Natural killer cell treated with Interleukin-12 subunit alpha and Interleukin-12 subunit beta and Interleukin-15 and Interleukin-18, amount 100 ng/mL, for 72 hours (primary cell): ENCODE measurements at regions not wholly inside any gene's neighbourhood (a gene's known extent, or its start where the extent isn't known, plus 50 kb on each side); places are given as distances from the start of the nearest gene placed in this dataset.
A peak's percentile ranks its signal among the peaks of the same experiment; 100 is the strongest.
"Not testable (repeated sequence)": the region's sequence is repeated elsewhere in the genome, so short reads cannot be mapped to it uniquely, and the experiment has no call there.

ENCODE experiments used
- ATAC-seq, 2 donors: fragments of 150-1000 bp; cut with Tn5 transposase in 1 of 2; sonication (Bioruptor Pico), chemical (Tn5 transposase) in 1 of 2; 2 replicates each; pipeline ENCODE4 v1.10.0; 2021
- DNase-seq: peaks from one replicate; pipeline ENCODE4 v3.0.0; 2022; ENCODE audit warnings: low spot score
- H3K27ac Mint-ChIP-seq, 2 donors: 1 replicate in 1 of 2; 2 replicates in 1 of 2; pipeline ENCODE4 v1.8.0; 2022; ENCODE audit warnings: mixed read lengths in 2 of 2, mild to moderate bottlenecking in 1 of 2, moderate library complexity in 1 of 2
- H3K27me3 Mint-ChIP-seq, 2 donors: 1 replicate in 1 of 2; 2 replicates in 1 of 2; pipeline ENCODE4 v1.8.0; 2022; ENCODE audit warnings: mixed read lengths in 2 of 2
- H3K36me3 Mint-ChIP-seq: one replicate; pipeline ENCODE4 v1.8.0; 2022; ENCODE audit warnings: mixed read lengths
- H3K4me1 Mint-ChIP-seq, 2 donors: 1 replicate in 1 of 2; 2 replicates in 1 of 2; pipeline ENCODE4 v1.8.0; 2022; ENCODE audit warnings: low read depth in 2 of 2, mixed read lengths in 2 of 2, mild to moderate bottlenecking in 1 of 2
- H3K4me3 Mint-ChIP-seq: one replicate; pipeline ENCODE4 v1.8.0; 2022; ENCODE audit warnings: mixed read lengths
- H3K9me3 Mint-ChIP-seq: 2 replicates; pipeline ENCODE4 v1.8.0; 2022; ENCODE audit warnings: mixed read lengths

DNA sequence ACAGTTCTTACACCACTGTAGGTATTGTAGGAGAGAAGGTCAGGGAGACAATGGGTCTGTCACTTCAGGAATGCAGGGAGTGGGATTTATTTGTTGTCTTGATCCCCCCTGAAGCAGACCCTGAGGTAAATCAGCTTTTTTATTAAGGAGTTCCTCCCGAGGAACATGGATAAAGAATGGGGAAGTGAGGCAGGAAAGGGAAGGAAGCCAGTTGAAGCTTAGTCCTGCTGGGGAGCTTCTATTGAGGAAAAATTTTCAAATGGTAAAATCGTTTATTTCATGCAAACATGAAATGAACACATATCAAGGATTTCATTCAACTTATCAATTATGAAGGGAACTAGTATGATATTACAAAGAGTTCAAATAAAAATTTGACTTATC lies 318.6 kb upstream of the PIK3R1 start:
- DNase-seq: no peak
- H3K9me3 Mint-ChIP-seq: peaks cover 3% of the 10 kb centered on the region
- no peaks in the 10 kb centered on the region for H3K36me3 Mint-ChIP-seq
- H3K4me1 Mint-ChIP-seq: no peaks in the 10 kb centered on the region
- no peak for ATAC-seq
- H3K4me3 Mint-ChIP-seq: no peak overlapping the region
- H3K27me3 Mint-ChIP-seq: peaks cover 0 to 7% of the 10 kb centered on the region in 2 donors
- no peak overlapping the region for H3K27ac Mint-ChIP-seq

DNA sequence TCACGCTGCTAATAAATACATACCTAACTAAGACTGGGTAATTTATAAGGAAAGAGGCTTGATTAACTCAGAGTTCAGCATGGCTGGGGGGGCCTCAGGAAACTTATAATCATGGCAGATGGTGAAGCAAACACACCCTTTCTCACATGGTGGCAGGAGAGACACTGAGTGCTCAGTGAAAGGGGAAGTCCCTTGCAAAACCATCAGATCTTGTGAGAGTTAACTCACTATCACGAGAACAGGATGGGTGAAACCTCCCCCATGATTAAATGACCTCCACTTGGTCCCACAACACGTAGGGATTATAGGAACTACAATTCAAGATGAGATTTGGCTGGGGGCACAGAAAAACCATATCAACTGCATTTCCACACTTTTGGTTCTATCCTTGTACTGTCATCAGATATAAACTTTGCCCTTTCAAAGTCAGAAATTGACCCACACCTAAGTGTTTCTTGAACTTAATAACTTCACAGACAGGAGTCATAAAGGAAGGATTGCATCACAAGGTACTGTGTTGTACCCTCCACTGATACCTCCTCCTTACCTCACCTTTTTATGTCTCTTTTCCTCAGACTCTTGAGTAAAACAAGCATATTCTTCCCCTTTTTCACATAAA lies 319.1 kb upstream of the PIK3R1 start:
- Mint-ChIP-seq H3K36me3 (no peaks in the 10 kb centered on the region), H3K9me3 (peaks cover 6% of the 10 kb centered on the region), H3K27me3 (peaks cover 0 to 7% of the 10 kb centered on the region in 2 donors), H3K4me3 (no peak overlapping the region), H3K27ac (no peak overlapping the region), H3K4me1 (no peaks in the 10 kb centered on the region)
- no peak for ATAC-seq
- DNase-seq: no peak

DNA sequence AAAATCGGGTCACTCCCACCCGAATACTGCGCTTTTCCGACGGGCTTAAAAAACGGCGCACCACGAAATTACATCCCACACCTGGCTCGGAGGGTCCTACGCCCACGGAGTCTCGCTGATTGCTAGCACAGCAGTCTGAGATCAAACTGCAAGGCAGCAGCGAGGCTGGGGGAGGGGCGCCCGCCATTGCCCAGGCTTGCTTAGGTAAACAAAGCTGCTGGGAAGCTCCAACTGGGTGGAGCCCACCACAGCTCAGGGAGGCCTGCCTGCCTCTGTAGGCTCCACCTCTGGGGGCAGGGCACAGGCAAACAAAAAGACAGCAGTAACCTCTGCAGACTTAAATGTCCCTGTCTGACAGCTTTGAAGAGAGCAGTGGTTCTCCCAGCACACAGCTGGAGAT lies 325.7 kb upstream of the PIK3R1 start:
- ATAC-seq, H3K9me3 Mint-ChIP-seq, H3K4me1 Mint-ChIP-seq, DNase-seq, H3K36me3 Mint-ChIP-seq, H3K27me3 Mint-ChIP-seq, H3K4me3 Mint-ChIP-seq, H3K27ac Mint-ChIP-seq: not testable (repeated sequence)

DNA sequence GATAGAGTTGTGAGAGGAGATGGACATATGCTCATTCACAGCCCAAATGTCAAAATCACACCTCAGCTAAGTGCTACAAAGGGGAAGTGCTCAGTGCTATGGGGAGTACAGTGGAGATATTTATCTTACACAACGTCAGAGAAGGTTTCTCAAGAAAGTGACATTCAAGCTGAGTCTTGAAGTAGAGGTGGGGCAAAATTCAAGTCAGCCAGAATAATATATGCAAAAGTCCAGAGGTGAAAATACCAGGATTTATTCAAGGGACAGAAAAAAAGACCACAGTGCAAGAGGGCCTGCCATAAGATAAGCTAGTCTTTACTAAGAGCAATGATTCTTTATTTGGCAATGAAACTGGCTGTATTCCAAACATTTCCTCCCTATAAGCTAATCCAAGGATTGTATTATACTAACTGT lies 327.8 kb upstream of the PIK3R1 start:
- Mint-ChIP-seq H3K27ac (no peak overlapping the region), H3K4me1 (peaks cover 6 to 7% of the 10 kb centered on the region in 2 donors), H3K9me3 (peaks cover 3% of the 10 kb centered on the region), H3K27me3 (no peaks in the 10 kb centered on the region), H3K4me3 (no peak overlapping the region), H3K36me3 (no peaks in the 10 kb centered on the region)
- ATAC-seq: peak in 1 of 2 donors; percentile 70
- no peak for DNase-seq

DNA sequence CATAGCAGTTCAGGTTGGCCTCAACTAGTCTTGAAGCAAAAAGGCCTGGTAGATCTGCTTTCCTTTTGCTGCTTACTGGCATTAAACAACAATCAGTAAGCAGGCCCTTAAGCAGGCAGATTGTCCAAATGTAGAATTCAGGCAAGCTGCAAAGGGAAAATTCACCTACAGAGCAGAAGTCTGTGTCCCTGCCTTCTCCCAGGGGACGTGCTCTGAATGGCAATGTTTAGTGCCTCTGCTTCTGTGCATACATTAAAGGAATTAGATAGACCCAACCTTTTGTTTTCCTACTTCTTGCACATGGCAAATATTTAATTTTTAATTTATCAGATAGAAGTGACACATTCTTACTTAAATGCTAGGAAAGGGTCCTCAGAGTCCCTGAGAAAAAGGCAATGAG lies 328.8 kb upstream of the PIK3R1 start:
- Mint-ChIP-seq H3K27ac (no peak overlapping the region), H3K4me1 (peaks cover 6 to 7% of the 10 kb centered on the region in 2 donors), H3K4me3 (no peak overlapping the region), H3K27me3 (peaks cover 0 to 4% of the 10 kb centered on the region in 2 donors), H3K9me3 (peaks cover 3% of the 10 kb centered on the region), H3K36me3 (no peaks in the 10 kb centered on the region)
- no peak for ATAC-seq
- no peak for DNase-seq

DNA sequence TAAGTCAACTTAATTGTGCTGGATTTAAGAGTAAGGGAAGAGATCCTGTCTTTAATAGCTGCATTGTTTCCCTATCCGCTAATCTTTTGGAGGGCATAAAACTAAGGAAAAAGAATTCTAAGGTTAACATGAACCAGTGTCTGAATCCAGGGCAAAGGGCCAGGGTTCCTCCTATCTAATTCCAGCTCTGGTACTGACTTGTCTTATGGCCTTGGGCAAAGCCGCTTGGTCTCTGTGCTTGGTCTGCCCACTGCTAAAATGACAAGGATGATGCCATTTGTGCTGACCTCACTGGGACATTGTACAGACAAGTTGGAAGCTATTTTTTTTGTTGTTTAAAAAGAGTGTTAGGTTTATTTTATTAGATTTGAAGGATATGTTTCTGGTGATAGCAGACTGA lies 334.7 kb upstream of the PIK3R1 start:
- DNase-seq (no peak), ATAC-seq (no peak)
- H3K36me3 Mint-ChIP-seq: no peaks in the 10 kb centered on the region
- no peaks in the 10 kb centered on the region for H3K9me3 Mint-ChIP-seq
- no peaks in the 10 kb centered on the region for H3K4me1 Mint-ChIP-seq
- H3K4me3 Mint-ChIP-seq: no peak overlapping the region
- H3K27ac Mint-ChIP-seq: no peak overlapping the region
- H3K27me3 Mint-ChIP-seq: peaks cover 5 to 6% of the 10 kb centered on the region in 2 donors

DNA sequence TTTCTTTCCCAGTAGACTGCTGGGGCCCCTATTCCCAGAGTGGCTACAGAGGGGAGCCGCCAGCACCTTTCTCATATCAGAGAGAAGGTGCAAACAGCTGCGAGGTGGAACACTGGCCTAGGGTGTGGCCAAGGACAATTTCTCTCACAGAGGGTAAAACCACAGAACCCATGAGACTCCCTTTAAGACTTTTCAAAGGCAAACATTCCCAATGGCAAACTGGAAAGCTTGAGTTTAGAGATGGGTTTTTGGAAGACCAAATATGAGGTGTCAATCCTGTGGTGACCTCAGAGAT lies 335.1 kb upstream of the PIK3R1 start:
- H3K9me3 Mint-ChIP-seq: no peaks in the 10 kb centered on the region
- no peak overlapping the region for H3K27ac Mint-ChIP-seq
- H3K4me1 Mint-ChIP-seq: no peaks in the 10 kb centered on the region
- H3K4me3 Mint-ChIP-seq: no peak overlapping the region
- ATAC-seq: no peak
- H3K36me3 Mint-ChIP-seq: no peaks in the 10 kb centered on the region
- no peak for DNase-seq
- peaks cover 5 to 6% of the 10 kb centered on the region in 2 donors for H3K27me3 Mint-ChIP-seq

DNA sequence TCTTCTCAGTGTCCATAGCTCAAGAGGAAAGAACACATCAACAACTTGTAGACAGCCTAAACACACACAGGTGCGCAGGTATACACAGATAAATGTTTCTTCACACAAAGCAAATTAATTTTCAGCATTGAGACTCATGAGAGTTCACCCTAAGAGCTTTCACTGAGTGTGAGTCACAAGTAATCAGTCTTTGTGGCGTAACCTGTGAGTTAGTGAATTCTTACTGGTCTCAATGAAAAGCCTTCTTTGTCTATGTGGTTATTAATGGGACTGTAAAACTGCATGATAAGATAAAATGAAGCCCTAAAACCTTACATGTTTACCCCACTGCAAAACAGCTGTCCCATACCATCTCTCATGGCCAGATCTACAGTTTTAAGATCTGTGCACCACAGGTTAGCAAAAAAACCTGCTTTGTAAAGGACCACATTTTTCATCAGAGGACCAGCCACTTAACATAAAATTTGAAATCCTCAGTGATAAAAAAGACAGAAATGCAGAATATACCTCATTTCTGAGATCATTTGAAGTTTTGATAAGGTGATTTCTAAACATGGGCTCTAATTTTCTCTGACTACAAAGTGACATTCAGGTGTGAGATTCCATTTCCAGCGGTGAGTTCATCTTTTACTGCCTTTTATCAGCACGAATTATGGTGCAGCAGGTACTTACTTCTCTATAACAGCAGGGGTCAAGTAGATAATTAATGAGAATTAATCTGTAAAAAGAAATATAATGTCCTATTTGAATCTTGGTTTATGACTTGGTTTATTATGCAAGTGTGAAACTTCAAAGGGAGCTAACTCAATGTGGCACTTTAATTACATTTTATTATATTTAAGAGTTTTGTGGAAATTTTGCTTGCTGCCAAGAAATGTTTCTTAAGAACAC lies 335.7 kb upstream of the PIK3R1 start:
- Mint-ChIP-seq H3K27ac (no peak overlapping the region), H3K4me3 (no peak overlapping the region), H3K27me3 (peaks cover 5 to 6% of the 10 kb centered on the region in 2 donors)

DNA sequence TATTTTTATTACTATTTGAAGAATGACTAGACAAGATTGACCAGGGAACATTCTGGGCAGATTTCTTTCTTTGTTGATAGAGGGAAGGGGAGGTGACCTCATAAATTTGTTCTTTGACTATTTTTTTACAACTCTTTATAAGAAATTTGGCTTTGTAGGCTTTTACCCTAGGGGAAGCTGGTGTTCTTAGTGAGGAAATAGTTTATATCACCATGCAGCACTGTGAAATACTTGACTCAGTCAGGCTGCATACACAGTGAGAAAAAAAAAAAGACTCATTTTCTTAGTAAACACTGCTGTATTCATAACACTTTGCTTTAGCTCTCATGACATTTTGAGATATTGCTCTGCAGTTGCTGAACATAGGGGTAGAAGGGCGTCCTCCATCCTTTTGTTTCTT lies 336.6 kb upstream of the PIK3R1 start:
- ATAC-seq: no peak
- H3K27ac Mint-ChIP-seq: no peak overlapping the region
- no peaks in the 10 kb centered on the region for H3K4me1 Mint-ChIP-seq
- H3K36me3 Mint-ChIP-seq: no peaks in the 10 kb centered on the region
- H3K4me3 Mint-ChIP-seq: no peak overlapping the region
- H3K27me3 Mint-ChIP-seq: peaks cover 5 to 6% of the 10 kb centered on the region in 2 donors
- no peak for DNase-seq
- no peaks in the 10 kb centered on the region for H3K9me3 Mint-ChIP-seq

More for the DNA sequence above, 335.7 kb upstream of the PIK3R1 start:
- ATAC-seq: no peak
- H3K9me3 Mint-ChIP-seq: no peaks in the 10 kb centered on the region
- H3K36me3 Mint-ChIP-seq: no peaks in the 10 kb centered on the region
- DNase-seq: no peak
- H3K4me1 Mint-ChIP-seq: no peaks in the 10 kb centered on the region

DNA sequence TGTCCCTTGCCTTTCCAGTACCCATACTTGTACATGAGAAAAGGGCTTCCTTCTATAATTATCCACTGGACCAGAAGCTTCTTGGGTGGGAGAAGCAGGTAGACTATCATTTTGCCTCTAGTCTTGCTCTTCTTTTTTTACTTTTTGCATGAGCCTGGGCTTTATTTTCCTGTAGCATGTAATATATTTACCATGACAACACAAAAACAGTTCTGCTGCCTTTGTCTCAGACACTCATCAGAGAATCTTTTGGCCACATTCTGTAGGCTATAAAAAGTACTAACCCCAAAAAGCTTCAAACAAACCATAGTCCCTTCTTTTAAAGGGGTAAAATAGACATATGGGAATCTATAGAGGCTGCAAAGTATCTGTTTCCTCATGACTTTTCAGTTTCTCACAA lies 339.2 kb upstream of the PIK3R1 start:
- no peaks in the 10 kb centered on the region for H3K4me1 Mint-ChIP-seq
- H3K27ac Mint-ChIP-seq: no peak overlapping the region

DNA sequence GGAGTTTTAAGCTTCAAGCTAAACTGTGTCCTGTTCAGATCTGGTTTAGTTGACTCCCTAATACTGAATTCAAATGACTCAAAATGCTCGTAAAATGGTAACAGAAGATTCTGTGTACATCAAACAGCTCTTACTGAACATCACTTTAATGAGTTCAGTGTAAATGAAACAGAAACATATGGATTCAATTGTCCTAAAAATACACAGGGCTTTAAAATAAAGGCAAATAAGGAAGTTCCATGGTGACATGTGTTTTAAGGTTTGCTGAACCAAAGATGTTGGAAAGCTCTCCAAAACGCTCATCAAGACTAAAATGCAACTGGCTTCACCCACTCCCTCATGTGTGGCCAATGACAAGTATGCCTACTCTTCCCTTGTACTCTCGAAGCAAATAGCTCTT lies 340.0 kb upstream of the PIK3R1 start:
- DNase-seq: no peak
- Mint-ChIP-seq H3K4me1 (no peaks in the 10 kb centered on the region), H3K27ac (no peak overlapping the region), H3K4me3 (no peak overlapping the region), H3K9me3 (no peaks in the 10 kb centered on the region), H3K36me3 (no peaks in the 10 kb centered on the region), H3K27me3 (peaks cover 0 to 11% of the 10 kb centered on the region in 2 donors)
- ATAC-seq: no peak

More for the DNA sequence above, 339.2 kb upstream of the PIK3R1 start:
- Mint-ChIP-seq H3K4me3 (no peak overlapping the region), H3K27me3 (peaks cover 0 to 11% of the 10 kb centered on the region in 2 donors), H3K9me3 (no peaks in the 10 kb centered on the region), H3K36me3 (no peaks in the 10 kb centered on the region)
- ATAC-seq (no peak), DNase-seq (no peak)

DNA sequence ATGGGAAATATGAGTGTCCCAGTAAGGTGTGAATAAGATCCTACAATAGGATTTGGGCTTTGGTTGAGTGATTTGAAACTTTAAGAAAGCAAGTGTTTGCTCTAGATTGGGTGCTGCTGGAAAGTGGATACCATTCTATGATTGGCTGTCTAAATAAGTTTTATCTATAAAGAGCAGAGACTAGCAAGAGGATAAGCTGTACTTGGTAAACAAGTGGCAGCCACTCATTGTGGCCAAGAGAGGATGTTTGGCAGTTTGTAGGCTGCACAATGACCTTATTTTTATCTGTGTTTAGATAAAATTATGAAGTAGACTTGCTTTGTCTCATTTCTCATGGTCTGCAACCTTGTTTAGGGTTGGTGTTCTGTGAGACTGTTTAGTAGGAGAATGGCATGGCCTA lies 341.6 kb upstream of the PIK3R1 start:
- H3K4me1 Mint-ChIP-seq: no peaks in the 10 kb centered on the region
- no peaks in the 10 kb centered on the region for H3K36me3 Mint-ChIP-seq
- peaks cover 3 to 10% of the 10 kb centered on the region in 2 donors for H3K27me3 Mint-ChIP-seq
- H3K4me3 Mint-ChIP-seq: no peak overlapping the region
- no peak overlapping the region for H3K27ac Mint-ChIP-seq
- H3K9me3 Mint-ChIP-seq: no peaks in the 10 kb centered on the region
- ATAC-seq (no peak), DNase-seq (no peak)

DNA sequence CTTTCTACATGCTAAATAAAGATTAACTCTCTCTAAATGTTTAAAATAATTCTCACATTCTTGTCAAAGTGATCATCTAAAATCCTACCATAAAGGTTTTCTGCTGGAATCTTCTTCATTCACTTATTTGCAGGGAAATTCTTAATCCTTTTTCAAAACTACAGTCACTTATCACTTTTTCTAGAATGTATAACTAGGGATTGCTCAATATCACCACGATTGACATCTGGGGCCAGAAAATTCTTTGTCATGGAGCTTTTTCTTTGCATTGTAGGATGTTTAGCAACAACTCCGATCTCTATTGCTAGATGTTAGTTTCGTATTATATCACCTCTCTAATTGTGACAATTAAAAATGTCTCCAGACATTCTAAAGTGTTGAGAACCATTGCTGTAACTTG lies 344.9 kb upstream of the PIK3R1 start:
- Mint-ChIP-seq H3K4me3 (no peak overlapping the region), H3K4me1 (no peaks in the 10 kb centered on the region), H3K9me3 (peaks cover 3% of the 10 kb centered on the region), H3K27me3 (peaks cover 9 to 19% of the 10 kb centered on the region in 2 donors), H3K36me3 (no peaks in the 10 kb centered on the region), H3K27ac (no peak overlapping the region)
- ATAC-seq (no peak), DNase-seq (no peak)

DNA sequence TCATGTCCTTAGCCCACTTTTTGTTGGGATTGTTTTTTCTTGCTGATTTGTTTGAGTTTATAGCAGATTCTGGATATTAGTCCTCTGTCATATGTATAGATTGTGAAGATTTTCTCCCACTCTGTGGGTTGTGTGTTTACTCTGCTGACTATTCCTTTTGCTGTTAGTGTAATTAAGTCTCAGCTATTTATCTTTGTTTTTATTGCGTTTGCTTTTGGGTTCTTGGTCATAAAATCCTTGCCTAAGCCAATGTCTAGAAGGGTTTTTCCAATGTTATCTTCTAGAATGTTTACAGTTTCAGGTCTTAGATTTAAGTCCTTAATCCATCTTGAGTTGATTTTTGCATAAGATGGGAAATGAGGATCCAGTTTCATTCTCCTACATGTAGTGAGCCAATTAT lies 351.2 kb upstream of the PIK3R1 start:
- not testable (repeated sequence) for H3K27ac Mint-ChIP-seq, DNase-seq, H3K9me3 Mint-ChIP-seq, H3K4me3 Mint-ChIP-seq, H3K4me1 Mint-ChIP-seq, H3K36me3 Mint-ChIP-seq, ATAC-seq
- H3K27me3 Mint-ChIP-seq: peaks cover 13 to 20% of the 10 kb centered on the region in 2 donors
